ENCODE measurements at regions not wholly inside any gene's neighbourhood (a gene's known extent, or its start where the extent isn't known, plus 50 kb on each side); places are given as distances from the start of the nearest gene placed in this dataset.

DNA sequence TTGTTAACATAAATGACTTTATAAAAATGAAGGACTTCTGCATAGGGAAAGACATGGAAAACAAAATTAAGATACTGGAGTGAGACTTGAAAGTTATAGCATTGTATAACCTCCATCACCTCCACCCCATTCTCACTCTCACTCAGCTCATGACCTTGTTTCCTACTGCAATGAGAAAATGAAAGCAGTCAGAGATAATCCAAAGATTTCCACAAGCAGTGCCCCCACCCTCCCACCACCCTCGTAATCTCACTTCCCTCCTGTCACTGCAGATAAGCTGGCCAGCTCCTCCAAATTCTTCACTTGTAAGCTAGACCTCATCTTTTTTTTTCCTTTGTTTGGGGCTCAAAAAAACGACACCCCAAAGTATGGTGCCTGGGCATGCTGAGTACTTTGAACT is 52.9 kb upstream of the PROKR2 start:
- Histone ChIP-seq H3K36me3 (ENCODE audit: control insufficient read depth in 2 of 3, insufficient read depth in 3 of 3, low read length in 3 of 3) (no peaks in the 10 kb centered on the region), H3K9ac (ENCODE audit: low read length in 3 of 3) (no peak overlapping the region), H3K4me3 (ENCODE audit: low read length in 3 of 3) (no peak overlapping the region), H3K4me1 (ENCODE audit: control insufficient read depth in 2 of 3, insufficient read depth in 2 of 3, low read depth in 1 of 3, low read length in 3 of 3) (no peaks in the 10 kb centered on the region), H3K27me3 (ENCODE audit: control insufficient read depth, insufficient read depth, low read length) (no peaks in the 10 kb centered on the region), H3K9me3 (ENCODE audit: control insufficient read depth in 2 of 3, insufficient read depth in 1 of 3, low read length in 3 of 3) (no peaks in the 10 kb centered on the region), H3K27ac (ENCODE audit: low read depth in 2 of 2, low read length in 2 of 2) (no peak overlapping the region)
- TF ChIP-seq, protein P1, sequence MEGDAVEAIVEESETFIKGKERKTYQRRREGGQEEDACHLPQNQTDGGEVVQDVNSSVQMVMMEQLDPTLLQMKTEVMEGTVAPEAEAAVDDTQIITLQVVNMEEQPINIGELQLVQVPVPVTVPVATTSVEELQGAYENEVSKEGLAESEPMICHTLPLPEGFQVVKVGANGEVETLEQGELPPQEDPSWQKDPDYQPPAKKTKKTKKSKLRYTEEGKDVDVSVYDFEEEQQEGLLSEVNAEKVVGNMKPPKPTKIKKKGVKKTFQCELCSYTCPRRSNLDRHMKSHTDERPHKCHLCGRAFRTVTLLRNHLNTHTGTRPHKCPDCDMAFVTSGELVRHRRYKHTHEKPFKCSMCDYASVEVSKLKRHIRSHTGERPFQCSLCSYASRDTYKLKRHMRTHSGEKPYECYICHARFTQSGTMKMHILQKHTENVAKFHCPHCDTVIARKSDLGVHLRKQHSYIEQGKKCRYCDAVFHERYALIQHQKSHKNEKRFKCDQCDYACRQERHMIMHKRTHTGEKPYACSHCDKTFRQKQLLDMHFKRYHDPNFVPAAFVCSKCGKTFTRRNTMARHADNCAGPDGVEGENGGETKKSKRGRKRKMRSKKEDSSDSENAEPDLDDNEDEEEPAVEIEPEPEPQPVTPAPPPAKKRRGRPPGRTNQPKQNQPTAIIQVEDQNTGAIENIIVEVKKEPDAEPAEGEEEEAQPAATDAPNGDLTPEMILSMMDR (IDR thresholded peaks at IDR 0.05; ENCODE audit: borderline replicate concordance, extremely low read depth, insufficient read depth), result no peak
- intact Hi-C loops (cut with DNase I), result no loop called here
- DNase-seq, result no peak
- no peak for FAIRE-seq
